Upper lobe of left lung (tissue), 6 donors: ENCODE measurements at regions not wholly inside any gene's neighbourhood (a gene's known extent, or its start where the extent isn't known, plus 50 kb on each side); places are given as distances from the start of the nearest gene placed in this dataset.

Experiments used
- ATAC-seq, 2 donors: fragments of 200-7000 bp; cut with Tn5 transposase; one replicate each; pipeline ENCODE4 v1.9.1; 2022; ENCODE audit warnings: mild to moderate bottlenecking in 2 of 2, moderate library complexity in 2 of 2; ENCODE audit not compliant: low FRiP score in 2 of 2
- DNase-seq, 2 donors: peaks; one replicate each; pipeline ENCODE4 v3.0.0-alpha.2; 2019 to 2020
- H3K27ac ChIP-seq, 4 donors: fragments of 200-600 bp; sonication (generic); one replicate each; pipeline ENCODE4 v1.5.1; 2016 to 2019
- H3K27me3 ChIP-seq, 4 donors: fragments of 200-600 bp; sonication (generic); one replicate each; pipeline ENCODE4 v1.5.1; 2017 to 2019
- H3K36me3 ChIP-seq, 4 donors: fragments of 200-600 bp; sonication (generic); one replicate each; pipeline ENCODE4 v1.5.1; 2016 to 2019
- H3K4me1 ChIP-seq, 4 donors: fragments of 200-600 bp; sonication (generic); one replicate each; pipeline ENCODE4 v1.5.1; 2018 to 2019
- H3K4me3 ChIP-seq, 4 donors: fragments of 200-600 bp; sonication (generic); one replicate each; pipeline ENCODE4 v1.5.1; 2017 to 2019; ENCODE audit warnings: mild to moderate bottlenecking in 2 of 4, moderate library complexity in 1 of 4
- H3K9me3 ChIP-seq, 4 donors: fragments of 200-600 bp; sonication (generic); one replicate each; pipeline ENCODE4 v1.5.1; 2018 to 2019
- EP300 ChIP-seq, 4 donors: sonication (generic); formaldehyde crosslinking; IDR thresholded peaks; one replicate each; pipeline ENCODE4 v1.5.1; 2017; ENCODE audit warnings: antibody characterized with exemption in 4 of 4, control low read depth in 2 of 4
- POLR2A ChIP-seq, 4 donors: fragments of 450-650 bp; IDR thresholded peaks; one replicate each; pipeline ENCODE4 v1.5.1; 2016 to 2017; ENCODE audit warnings: antibody characterized with exemption in 4 of 4, mild to moderate bottlenecking in 2 of 4
- POLR2AphosphoS5 ChIP-seq, 2 donors: sonication (generic); formaldehyde crosslinking; IDR thresholded peaks; one replicate each; pipeline ENCODE4 v1.5.1; 2017; ENCODE audit warnings: antibody characterized with exemption in 2 of 2
- WGBS, 2 donors: methylation state at CpG; one replicate each; pipeline ENCODE4 v1.1.5; 2017 to 2018; 5-methylcytosine and 5-hydroxymethylcytosine counted together
- TF ChIP-seq, protein P1 (sequence below), 6 experiments: fragments of 450-650 bp in 4 of 6; fragments of 200-600 bp in 2 of 6; sonication (generic) in 2 of 6; IDR thresholded peaks; one replicate each; pipeline ENCODE4 v1.5.1; 2016 to 2019; ENCODE audit warnings: antibody characterized with exemption in 6 of 6
- donor health status: DM: no; HTN: no; CAD: no; lungs with moderate emphysema.
- donor health status: DM: no; HTN: yes; CAD: no; lungs with severe emphysema.

GRCh38 chr16:66171578-66171977 lies 194.9 kb upstream of the CDH5 start:
- TF ChIP-seq, protein P1, sequence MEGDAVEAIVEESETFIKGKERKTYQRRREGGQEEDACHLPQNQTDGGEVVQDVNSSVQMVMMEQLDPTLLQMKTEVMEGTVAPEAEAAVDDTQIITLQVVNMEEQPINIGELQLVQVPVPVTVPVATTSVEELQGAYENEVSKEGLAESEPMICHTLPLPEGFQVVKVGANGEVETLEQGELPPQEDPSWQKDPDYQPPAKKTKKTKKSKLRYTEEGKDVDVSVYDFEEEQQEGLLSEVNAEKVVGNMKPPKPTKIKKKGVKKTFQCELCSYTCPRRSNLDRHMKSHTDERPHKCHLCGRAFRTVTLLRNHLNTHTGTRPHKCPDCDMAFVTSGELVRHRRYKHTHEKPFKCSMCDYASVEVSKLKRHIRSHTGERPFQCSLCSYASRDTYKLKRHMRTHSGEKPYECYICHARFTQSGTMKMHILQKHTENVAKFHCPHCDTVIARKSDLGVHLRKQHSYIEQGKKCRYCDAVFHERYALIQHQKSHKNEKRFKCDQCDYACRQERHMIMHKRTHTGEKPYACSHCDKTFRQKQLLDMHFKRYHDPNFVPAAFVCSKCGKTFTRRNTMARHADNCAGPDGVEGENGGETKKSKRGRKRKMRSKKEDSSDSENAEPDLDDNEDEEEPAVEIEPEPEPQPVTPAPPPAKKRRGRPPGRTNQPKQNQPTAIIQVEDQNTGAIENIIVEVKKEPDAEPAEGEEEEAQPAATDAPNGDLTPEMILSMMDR (IDR thresholded peaks at IDR 0.05): no peak
- no peak for TF ChIP-seq EP300 (IDR thresholded peaks at IDR 0.05)
- TF ChIP-seq POLR2AphosphoS5 (IDR thresholded peaks at IDR 0.05): no peak
- TF ChIP-seq POLR2A (IDR thresholded peaks at IDR 0.05): no peak
- DNase-seq: no peak
- 94 to 96% methylated on average over 3 of the region's 3 CpGs for WGBS, 2 donors
- H3K4me3 ChIP-seq: no peak overlapping the region
- H3K36me3 ChIP-seq: no peaks in the 10 kb centered on the region
- no peaks in the 10 kb centered on the region for H3K9me3 ChIP-seq
- peaks cover 0 to 4% (median 0%) of the 10 kb centered on the region in 4 donors for H3K4me1 ChIP-seq
- ATAC-seq: no peak
- H3K27ac ChIP-seq: no peak overlapping the region
- no peaks in the 10 kb centered on the region for H3K27me3 ChIP-seq

- ATAC-seq (no peak), DNase-seq (no peak)
- H3K4me3 ChIP-seq: no peak overlapping the region
- TF ChIP-seq EP300 (IDR thresholded peaks at IDR 0.05) (no peak), POLR2AphosphoS5 (IDR thresholded peaks at IDR 0.05) (no peak), POLR2A (IDR thresholded peaks at IDR 0.05) (no peak)
- TF ChIP-seq, protein P1 (IDR thresholded peaks at IDR 0.05): no peak
- H3K27me3 ChIP-seq: no peaks in the 10 kb centered on the region
- H3K4me1 ChIP-seq: peaks cover 0 to 4% (median 0%) of the 10 kb centered on the region in 4 donors
- 92% methylated on average over 3 of the region's 3 CpGs; no CpG with 5 or more reads in 1 of the 2 donors for WGBS, 2 donors
- no peaks in the 10 kb centered on the region for H3K9me3 ChIP-seq
- no peaks in the 10 kb centered on the region for H3K36me3 ChIP-seq
- no peak overlapping the region for H3K27ac ChIP-seq
Measured at GRCh38 chr16:66170989-66171388, 195.5 kb upstream of the CDH5 start.

GRCh38 chr16:66169817-66170216 lies 196.7 kb upstream of the CDH5 start:
- TF ChIP-seq, protein P1 (IDR thresholded peaks at IDR 0.05): no peak
- TF ChIP-seq POLR2A (IDR thresholded peaks at IDR 0.05): no peak
- no peak for TF ChIP-seq POLR2AphosphoS5 (IDR thresholded peaks at IDR 0.05)
- TF ChIP-seq EP300 (IDR thresholded peaks at IDR 0.05): no peak
- WGBS, 2 donors: 89 to 100% methylated on average over 1 to 3 of the region's 3 CpGs
- H3K27ac ChIP-seq: no peak overlapping the region
- no peak for DNase-seq
- H3K36me3 ChIP-seq: no peaks in the 10 kb centered on the region
- H3K27me3 ChIP-seq: no peaks in the 10 kb centered on the region
- no peak overlapping the region for H3K4me3 ChIP-seq
- no peak for ATAC-seq
- H3K9me3 ChIP-seq: no peaks in the 10 kb centered on the region
- no peaks in the 10 kb centered on the region for H3K4me1 ChIP-seq

DNA sequence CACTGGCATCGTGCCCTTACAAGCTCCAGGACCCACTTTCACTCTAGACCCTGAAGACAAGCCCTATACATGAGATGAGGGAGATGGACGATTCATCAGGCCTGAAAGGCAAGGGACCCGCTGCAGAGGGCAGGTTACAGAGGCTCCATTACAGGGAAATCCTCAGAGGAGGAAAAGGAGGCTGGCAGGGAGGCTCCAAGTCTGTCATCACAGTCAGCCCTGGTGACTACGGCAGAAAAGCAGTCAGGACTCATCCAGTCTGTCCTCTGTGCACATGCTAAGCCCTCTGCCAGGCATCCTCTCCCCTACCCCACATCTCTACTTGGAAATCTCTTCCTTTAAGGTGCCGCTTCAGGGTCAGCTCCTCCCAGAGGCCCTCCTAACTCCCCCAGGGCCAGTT lies 197.7 kb upstream of the CDH5 start:
- Histone ChIP-seq H3K4me1 (no peaks in the 10 kb centered on the region), H3K4me3 (no peak overlapping the region), H3K27ac (no peak overlapping the region), H3K9me3 (no peaks in the 10 kb centered on the region), H3K36me3 (no peaks in the 10 kb centered on the region), H3K27me3 (no peaks in the 10 kb centered on the region)
- 71 to 84% methylated on average over 5 of the region's 5 CpGs for WGBS, 2 donors
- ATAC-seq: no peak
- DNase-seq: no peak
- TF ChIP-seq POLR2A (IDR thresholded peaks at IDR 0.05): no peak
- TF ChIP-seq POLR2AphosphoS5 (IDR thresholded peaks at IDR 0.05): no peak
- no peak for TF ChIP-seq EP300 (IDR thresholded peaks at IDR 0.05)
- TF ChIP-seq, protein P1 (IDR thresholded peaks at IDR 0.05): no peak

GRCh38 chr16:66167564-66168291 lies 198.8 kb upstream of the CDH5 start:
- WGBS, 2 donors: 69 to 84% methylated on average over 8 to 12 of the region's 12 CpGs
- ATAC-seq (no peak), DNase-seq (no peak)

More at GRCh38 chr16:66167564-66168291, 198.8 kb upstream of the CDH5 start:
- Histone ChIP-seq H3K27ac (no peak overlapping the region), H3K4me1 (no peaks in the 10 kb centered on the region), H3K36me3 (no peaks in the 10 kb centered on the region), H3K9me3 (no peaks in the 10 kb centered on the region), H3K4me3 (no peak overlapping the region), H3K27me3 (no peaks in the 10 kb centered on the region)
- TF ChIP-seq, protein P1 (IDR thresholded peaks at IDR 0.05): no peak
- TF ChIP-seq EP300 (IDR thresholded peaks at IDR 0.05): no peak
- TF ChIP-seq POLR2A (IDR thresholded peaks at IDR 0.05): no peak
- TF ChIP-seq POLR2AphosphoS5 (IDR thresholded peaks at IDR 0.05): no peak
